UCSD-AML1 (cell line): ENCODE measurements at regions not wholly inside any gene's neighbourhood (a gene's known extent, or its start where the extent isn't known, plus 50 kb on each side); places are given as distances from the start of the nearest gene placed in this dataset.
"Not testable (repeated sequence)": the region's sequence is repeated elsewhere in the genome, so short reads cannot be mapped to it uniquely, and the experiment has no call there.

Experiments used
- DNase-seq: peaks from one replicate; lab custom pipeline; 2025; ENCODE audit not compliant: unreplicated experiment; lab: John Stamatoyannopoulos, UW

DNA sequence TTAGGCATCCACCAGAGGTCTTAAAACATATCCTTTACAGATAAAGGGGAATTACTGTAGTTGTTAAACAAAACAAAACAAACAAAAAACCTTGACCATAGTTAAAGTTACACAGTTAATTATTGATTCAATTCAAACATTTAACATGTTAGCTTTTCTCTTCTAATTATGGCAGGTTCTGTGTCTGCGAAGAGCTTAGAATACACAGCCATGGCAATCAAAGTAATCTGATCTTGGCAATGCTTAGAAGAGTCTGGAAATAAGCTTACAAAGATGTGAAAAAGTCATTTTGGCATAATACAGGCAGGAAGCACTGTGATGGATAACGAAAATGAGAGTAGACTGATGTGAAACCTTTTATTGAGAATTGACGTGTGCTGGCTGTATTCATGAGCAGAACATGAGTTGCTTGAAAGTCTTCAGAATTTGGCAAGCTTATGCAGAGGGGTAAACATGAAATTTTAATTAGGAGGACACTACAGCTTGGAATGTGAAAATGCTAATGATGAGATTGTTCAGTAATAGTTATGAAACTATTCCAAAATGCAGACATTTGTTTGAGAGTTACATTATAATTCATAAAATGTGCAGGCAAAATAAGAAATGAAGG, 629.6 kb downstream of the FSCB start:
- DNase-seq: no peak

DNA sequence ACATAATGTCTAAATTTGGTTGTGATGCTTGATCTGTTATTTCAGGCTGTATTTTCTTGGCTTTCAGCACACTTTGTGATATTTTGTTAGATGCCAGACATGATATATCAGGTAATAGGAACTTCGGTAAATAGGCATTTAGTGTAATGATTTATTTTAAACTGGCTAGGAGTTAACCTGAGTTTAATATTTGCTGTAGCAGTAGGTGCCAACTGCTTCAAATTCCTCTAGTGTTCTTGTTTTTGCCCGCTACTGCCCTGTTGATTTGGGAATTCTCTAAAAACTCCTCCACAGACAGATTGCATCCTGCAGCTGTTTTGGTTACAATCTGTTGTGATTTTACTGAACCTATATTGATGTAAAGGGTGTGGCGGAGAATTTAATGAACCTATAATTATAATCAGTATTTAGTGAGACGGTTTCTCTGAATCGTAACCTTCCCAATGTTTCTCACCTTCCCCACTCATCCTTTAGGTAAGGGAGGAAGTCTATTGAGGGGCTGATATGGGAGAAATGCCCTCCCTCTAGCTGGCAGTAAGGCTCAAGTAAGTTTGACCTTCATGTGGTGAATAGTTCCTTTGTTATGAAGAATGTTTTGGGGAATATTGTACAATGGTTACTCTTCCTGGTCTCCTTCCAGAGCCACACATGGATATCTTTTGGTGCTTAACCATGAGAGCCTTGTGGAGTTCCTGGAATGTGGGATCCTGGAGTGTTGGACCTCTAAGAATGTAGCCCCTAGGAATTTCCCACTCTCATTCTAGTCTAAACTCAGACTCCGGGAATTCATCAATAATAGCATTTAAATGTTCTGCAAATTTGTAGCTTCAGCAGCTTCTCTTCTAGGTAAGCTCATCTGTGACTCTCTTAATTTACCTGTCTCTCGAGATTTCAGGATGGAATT, 634.1 kb downstream of the FSCB start:
- no peak for DNase-seq

DNA sequence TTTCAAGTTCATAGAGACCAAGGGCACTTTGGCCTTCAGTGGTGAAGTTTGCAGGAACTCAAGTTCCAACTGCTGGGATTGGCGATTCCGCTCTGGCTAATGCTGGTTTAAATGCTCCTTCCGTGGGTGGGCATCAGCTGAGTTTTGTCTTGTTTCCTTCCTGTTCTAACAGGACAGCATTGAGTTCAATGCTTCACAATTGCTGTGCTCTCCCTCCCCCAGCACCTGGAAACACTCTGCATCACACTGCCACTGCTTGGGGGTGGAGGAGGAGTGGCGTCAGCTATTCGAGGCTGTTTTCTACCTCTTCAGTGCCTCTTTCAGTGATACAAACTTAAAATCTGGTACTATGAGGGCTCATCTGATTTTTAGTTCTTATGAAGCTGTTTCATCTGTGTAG, 634.9 kb downstream of the FSCB start:
- no peak for DNase-seq

DNA sequence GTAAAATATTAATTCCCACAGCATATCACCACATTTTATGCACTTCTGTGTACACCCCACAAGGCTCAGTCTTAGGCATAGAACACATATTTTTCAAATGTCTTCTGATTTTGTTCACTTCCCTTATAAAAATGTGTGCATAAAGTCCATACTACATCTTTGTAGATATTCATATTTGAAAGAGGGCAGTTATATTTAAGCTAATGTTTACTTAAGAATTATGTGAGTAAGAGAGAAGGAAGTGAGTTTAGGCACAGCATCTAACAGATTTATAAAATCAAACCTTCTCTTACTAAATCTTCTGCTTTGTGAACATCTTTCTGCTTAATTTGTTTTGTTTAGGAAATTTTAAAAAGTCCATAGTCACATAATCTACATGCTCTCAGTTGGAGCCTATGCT, 648.1 kb downstream of the FSCB start:
- no peak for DNase-seq

DNA sequence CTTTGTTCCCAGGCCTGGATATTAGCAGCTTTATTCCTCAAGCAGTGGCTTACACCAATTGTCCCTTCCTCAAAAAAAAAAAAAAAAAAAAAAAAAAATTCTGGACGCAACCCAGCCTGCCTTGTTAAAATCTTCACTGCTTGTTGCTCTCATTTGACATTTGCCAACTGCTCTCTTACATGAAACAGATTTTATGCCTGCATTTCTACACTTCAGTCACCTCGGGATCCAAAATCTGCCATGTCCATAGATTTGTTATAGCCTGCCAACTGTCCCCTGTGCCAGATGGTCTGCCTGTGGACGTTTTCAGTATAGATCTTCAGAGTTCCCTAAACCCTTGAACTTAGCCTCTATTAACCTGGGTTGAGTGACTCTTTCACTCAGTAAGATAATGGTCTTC, 651.5 kb downstream of the FSCB start:
- DNase-seq: no peak

DNA sequence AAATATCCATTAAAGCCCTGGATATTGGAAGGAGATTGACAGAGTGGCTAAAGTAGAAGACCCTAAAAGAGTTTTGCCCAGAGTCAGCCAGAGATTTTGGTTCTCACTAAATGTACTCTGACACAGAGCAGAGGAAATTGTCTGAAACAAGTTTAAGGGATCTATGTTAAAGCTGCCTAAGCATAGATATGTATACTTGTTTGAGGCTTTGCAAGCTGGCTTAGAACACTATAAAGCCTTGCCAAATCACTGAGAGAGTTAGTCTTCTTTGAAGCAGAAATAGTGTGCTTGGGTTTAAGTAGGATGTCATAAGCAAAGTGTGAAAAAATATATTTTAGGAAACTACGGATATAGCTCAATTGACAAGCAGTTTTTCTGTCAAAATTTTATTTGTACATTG, 653.5 kb downstream of the FSCB start:
- DNase-seq: no peak

DNA sequence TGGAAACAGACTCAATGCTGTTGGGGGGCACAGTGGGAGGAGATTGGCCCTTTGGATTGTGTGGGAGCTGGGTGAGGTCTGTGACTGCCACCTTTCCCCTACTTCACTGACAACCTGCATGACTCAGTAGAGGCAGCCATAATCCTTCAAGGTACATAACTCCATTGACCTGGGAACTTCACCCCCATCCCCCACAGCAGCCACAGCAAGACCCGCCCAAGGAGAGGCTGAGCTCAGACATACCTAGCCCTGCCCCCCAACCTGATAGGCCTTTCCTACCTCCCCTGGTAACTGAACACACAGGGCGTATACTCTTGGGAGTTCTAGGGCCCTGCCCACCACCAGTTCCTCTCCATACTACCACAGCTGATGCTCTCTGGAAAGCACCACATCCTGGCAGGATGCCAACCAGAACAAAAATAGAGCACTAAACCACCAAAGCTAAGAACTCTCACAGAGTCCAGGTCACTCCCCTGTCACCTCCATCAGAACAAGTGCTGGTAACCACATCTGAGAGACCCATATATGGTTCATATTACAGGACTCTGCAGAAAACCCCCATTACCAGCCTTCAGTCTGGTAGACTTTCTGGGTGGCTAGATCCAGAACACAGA, 703.9 kb downstream of the FSCB start:
- DNase-seq: peak; percentile 8

DNA sequence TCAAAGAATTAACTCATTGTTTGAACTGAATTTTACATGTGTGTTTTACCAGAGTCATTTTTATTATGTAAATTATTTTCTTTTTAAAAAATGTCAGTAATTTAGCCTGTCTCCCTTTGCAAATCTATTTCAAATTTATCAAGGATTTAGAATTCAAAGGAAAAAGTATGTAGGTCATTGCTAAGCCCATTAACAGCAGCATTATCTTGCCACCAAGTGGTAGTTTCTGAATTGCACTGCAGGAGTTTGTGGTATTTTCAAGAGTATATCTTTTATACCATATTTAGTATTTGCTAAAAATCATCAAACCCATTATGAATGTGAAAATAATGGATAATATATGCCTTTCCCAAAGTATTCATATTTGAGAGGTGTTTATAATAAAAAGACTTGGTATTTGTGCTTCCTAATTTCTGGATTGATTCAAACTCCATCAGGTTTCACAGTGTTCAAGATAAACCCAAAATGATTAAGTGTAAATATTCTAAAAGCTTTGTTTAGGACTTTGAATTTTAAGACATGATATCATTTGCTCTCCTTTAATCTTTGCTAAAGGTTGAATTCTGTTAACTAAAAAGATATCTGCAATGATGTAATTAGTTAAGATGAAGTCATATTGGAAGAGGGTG, 711.4 kb downstream of the FSCB start:
- no peak for DNase-seq

DNA sequence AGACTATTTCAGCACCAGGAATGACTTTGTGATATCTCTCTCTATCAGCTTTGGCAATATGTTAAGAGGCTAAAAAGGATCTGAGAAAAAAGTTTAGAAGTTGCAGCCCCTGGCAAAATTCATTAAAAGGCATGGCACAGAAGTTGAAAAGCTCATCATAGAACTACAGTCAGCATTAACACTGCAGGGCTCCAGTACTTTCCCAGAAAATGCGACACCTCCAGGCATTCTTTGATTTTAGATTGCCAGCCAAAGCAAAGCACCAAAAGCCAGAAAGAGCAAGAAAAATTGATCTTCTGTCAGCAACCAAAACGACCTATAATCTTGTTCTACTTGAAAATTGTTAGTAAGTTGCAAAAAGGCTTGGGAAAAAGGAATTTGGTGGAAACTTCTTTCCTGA, 713.5 kb downstream of the FSCB start:
- no peak for DNase-seq

DNA sequence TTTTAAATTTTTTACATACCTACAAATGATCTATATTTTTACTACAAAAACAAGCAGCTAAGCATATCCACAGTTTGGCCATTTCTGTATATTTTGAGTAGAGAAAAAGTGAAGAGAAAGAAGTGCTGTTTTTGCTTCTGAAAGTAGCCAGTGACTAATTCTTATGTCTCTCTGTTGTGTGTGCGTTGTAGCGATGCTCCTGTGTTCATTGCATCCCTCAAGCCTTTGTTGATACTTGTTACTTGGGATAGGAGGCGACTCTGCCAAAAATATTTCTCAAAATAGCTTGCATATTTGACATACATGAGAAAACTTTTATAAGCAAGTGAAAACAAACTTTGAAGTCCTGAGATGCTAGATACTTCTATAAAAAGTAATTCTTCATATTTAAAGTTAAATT, 714.1 kb downstream of the FSCB start:
- DNase-seq: no peak

DNA sequence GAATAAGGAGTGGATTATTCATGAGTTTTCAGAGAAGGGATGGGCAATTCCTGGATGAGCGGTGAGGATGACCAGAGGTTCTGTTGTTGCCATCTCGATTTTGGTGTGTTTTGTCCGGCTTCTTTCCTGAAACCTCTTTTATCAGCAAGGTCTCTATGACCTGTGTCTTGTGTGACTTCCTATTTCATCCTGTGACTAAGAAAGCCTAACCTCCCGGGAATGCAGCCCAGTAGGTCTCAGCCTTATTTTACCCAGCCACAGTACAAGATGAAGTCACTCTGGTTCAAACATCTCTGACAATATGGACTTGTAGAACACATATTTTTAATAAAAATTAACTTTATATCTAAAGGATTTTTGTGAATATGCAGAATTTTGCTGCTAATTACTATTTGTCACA, 716.4 kb downstream of the FSCB start:
- no peak for DNase-seq

DNA sequence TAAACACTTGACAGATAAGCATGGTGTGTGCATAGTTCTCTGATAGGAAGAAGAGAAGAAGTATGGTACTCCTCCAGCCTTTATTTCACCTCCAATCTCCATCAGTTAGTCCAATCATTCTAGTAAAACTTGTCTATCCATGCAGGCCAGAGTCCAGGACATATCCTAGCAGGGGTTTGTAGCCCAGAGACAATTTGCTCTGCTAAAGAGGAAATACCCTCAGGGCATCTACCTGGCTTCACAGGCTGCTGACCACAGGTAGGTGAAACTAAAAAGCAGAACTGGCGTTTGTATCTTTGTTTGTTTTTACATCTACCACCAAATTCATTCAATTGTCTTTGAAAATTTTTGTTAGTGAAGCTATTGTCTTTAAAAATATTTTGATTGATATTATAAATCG, 717.6 kb downstream of the FSCB start:
- no peak for DNase-seq

DNA sequence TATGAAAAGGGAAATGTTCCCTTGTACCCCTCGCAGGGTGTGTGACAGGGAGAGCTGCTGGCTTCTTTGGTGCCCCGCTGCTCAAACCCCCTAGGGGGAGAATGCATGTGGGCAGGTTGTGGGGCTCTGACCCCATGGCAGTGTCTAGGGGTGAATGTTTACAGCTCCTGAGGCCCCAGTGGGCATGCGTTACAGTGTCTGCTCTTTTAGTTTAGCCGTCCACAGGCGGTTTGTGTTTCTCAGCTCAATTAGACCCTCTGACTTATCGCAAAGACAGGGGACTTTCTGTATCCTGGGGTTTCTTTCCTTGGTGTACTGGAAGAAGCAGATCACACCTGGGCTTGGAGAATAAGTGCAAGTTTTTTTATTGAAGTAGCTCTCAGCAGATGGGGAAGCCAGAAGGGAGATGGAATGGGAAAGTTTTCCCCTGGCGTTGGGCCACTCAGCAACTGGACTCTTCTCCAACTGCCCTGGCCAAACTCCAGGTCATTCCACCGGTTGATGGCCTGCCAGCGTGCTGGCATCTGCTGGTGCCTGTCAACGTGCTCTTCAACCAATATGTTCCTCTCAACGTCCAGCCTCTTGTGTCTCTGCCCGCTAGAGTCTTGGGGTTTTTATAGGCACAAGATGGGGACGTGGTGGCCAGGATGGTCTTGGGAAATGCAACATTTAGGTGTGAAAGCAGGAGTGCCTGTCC, 720.9 kb downstream of the FSCB start:
- no peak for DNase-seq

DNA sequence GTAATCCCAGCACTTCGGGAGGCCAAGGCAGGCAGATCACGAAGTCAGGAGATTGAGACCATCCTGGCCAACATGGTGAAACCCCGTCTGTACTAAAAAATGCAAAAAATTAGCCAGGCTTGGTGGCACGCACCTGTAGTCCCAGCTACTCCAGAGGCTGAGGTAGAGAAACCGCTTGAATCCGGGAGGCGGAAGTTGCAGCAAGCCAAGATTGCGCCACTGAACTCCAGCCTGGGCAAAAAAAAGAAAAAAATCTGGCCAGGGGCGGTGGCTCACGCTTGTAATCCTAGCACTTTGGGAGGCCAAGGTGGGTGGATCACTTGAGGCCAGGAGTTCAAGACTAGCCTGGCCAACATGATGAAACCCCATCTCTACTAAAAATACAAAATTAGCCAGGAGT, 722.7 kb downstream of the FSCB start:
- not testable (repeated sequence) for DNase-seq

DNA sequence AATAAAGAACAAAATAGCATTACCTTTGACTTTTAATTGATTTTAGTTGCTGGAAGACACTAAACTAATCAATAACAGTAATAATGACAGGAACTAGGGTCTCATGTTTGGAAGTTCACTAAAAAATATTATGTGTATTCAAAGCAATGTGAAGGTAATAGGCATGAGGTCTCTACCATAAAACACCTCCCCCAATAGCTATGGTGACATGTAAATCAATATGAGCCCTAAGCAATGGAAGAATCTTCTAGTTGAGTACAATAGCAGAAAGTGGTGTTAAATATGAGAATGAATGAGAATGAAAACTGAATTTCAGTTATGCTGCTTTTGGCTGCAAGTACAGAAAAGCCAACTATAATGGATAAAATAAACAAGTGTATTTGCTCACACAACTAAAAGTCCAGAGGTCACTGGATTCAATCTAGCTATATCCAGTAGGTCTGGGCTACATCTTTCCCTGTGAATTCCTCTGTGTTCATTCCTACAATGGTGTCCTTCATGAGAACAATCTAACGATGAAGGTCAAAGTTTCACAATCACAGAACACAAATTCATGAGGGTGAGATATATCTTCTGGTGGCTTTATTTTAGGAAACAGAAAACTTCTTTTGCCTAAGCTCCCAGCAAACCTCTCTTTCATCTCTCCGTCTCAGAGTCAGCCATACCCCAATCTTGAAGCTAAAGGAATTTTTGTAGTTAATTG, 728.0 kb downstream of the FSCB start:
- DNase-seq: no peak

DNA sequence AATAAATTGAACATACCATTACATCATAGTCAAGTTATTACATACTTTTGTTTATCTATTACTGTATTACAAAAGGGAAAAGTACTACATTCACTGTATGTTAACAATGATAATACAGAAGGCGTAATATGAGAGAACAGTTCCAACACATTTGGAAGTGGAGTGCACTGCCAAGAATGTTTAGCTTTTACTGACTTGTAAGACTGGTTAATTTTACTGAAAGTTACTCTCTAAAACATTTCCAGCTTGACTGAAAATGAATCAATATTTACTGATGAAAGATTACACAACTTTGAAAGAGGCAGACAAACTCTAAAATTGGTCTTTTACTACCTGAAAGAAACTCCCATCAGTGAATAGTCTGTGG, 728.5 kb downstream of the FSCB start:
- no peak for DNase-seq

DNA sequence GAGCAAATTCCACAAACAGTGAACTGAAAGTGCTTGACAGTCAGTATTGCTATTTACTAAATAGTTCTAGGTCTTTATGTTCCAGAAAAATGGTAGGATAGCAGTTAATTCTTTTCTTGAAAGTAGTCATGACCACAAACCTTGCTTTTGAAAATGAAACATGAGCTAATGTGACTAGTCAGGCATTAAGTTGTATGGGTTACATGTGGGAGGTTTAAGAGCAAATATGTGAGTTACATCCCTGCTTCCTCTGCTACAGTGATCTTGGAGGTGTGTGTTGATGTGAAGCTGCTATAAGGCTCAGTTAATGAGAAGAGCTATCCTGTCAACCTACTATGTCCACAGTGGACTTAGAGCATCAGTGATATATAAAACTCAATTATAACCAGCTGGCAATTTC, 741.6 kb downstream of the FSCB start:
- DNase-seq: no peak

DNA sequence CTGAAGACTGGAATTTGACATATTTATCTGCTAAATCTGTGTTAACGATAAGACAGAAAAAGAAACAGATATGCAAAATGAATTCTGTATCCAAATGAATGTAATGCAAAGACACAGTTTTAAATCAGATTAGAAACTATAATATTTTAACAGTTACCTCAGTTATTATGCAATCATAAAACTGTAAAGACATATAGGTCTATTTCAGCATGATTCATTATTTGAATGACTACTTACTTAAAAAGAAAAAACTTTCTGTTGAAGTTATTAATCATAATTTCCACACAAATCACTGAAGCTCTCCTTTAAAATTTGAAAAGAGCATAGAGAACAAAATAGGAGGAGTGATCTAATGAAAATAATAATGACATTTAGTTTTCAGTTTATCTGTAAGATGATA, 742.6 kb downstream of the FSCB start:
- no peak for DNase-seq

DNA sequence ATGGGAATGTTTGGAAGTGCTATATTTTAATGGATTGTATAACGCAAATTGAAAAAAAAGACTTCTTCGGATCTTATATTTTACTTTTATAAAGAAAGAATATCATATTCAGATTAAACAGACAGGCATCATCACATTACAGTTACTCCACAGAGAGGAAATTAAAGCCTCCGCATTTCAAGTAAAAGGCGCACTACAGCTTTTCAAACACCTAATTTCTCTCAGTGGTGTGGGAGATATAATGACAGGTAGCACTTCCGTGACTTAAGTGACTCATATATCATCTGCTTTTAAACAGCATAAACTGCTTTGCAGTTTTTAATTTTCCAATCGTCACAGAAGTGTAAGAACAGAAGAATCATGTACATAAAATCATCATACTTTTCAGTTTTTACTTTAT, 751.4 kb downstream of the FSCB start:
- no peak for DNase-seq

DNA sequence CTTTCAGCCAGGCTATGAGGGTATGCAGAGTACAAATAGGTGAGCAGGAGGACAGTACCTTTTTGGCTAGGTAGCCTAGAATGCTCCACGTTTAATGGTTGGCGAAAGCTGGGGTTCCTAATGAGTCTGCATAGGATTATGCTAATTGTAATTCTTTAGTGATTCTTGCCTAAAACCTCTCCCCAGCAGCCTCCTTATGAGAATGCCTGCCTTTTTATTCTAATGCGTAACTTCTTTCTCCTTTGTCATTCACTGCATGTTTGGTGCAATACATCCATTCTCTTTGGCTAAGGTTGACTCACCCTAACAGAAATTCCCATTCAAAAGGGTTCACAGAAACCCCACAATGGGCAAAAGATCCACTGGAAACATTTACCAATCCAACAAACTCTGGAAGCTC, 752.2 kb downstream of the FSCB start:
- DNase-seq: no peak

DNA sequence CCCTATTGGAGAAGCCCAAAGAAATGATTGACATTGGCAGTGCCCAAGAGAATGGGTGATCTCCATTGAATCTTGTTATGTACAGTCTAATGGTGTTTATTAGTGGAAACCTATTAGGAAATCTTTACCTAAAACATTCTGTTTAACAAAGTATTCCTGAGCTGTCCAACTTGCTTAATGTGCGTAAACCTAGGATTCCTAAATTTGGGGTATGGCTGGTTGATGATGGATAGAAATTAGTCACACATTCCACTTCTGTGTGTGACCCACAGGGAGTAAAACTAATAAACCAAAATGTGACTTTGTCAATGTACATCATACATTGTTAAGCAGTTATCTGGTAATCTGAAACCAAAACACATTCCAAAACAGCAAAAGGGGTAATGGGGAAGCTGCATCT, 761.3 kb downstream of the FSCB start:
- DNase-seq: no peak
